HEK293 (cell line): ENCODE measurements at regions not wholly inside any gene's neighbourhood (a gene's known extent, or its start where the extent isn't known, plus 50 kb on each side); places are given as distances from the start of the nearest gene placed in this dataset.

Experiments used
- CTCF ChIA-PET: fragments of 350-600 bp; formaldehyde crosslinking; extraction: SDS; loops from one replicate; lab custom pipeline; 2021; ENCODE audit warnings: antibody characterized with exemption; lab: Yijun Ruan, JAX
- POLR2A ChIA-PET: fragments of 300-600 bp; formaldehyde crosslinking; extraction: SDS; loops from one replicate; lab custom pipeline; 2020; ENCODE audit warnings: antibody characterized with exemption, inconsistent platforms; lab: Yijun Ruan, JAX
- H3K27ac ChIP-seq: fragments of 200-500 bp; sonication (Bioruptor generic); 2 replicates; pipeline ENCODE4 v1.5.1; 2014; ENCODE audit warnings: low read depth, low read length, control low read depth, inconsistent platforms; ENCODE audit errors: extremely low read depth
- H3K36me3 ChIP-seq, 2 experiments: fragments of 200-500 bp in 1 of 2; sonication (Bioruptor generic) in 1 of 2; 1 replicate in 1 of 2; 2 replicates in 1 of 2; pipeline ENCODE4 v1.5.1; 2014 to 2017; ENCODE audit warnings: inconsistent platforms in 2 of 2, low read length in 2 of 2; ENCODE audit not compliant: control insufficient read depth in 2 of 2, insufficient read depth in 1 of 2
- H3K4me1 ChIP-seq: fragments of 200-500 bp; sonication (Bioruptor generic); 2 replicates; pipeline ENCODE4 v1.5.1; 2014; ENCODE audit warnings: mild to moderate bottlenecking, low read length, inconsistent platforms; ENCODE audit not compliant: control insufficient read depth, insufficient read depth
- H3K4me3 ChIP-seq: 2 replicates; pipeline ENCODE4 v1.5.1; 2011; ENCODE audit warnings: low read depth, mild to moderate bottlenecking, control low read depth, low read length, moderate library complexity
- H3K9me3 ChIP-seq: fragments of 200-500 bp; sonication (Bioruptor generic); 2 replicates; pipeline ENCODE4 v1.5.1; 2014; ENCODE audit warnings: low read depth, low read length, inconsistent platforms; ENCODE audit not compliant: control insufficient read depth, insufficient read depth
- GLI2 ChIP-seq: fragments of 450-650 bp; formaldehyde crosslinking; IDR thresholded peaks from 2 replicates; pipeline ENCODE4; 2017; ENCODE audit warnings: missing biosample characterization, missing genetic modification characterization, low read depth, borderline replicate concordance
- KLF1 ChIP-seq: fragments of 450-650 bp; formaldehyde crosslinking; IDR thresholded peaks from 2 replicates; pipeline ENCODE4 v1.5.1; 2016; ENCODE audit warnings: missing biosample characterization, missing genetic modification characterization
- KLF7 ChIP-seq: fragments of 450-650 bp; formaldehyde crosslinking; IDR thresholded peaks from 2 replicates; pipeline ENCODE4 v1.5.1; 2016; ENCODE audit warnings: missing biosample characterization, missing genetic modification characterization, borderline replicate concordance
- MYNN ChIP-seq: fragments of 450-650 bp; formaldehyde crosslinking; IDR thresholded peaks from 2 replicates; pipeline ENCODE4 v1.5.1; 2016; ENCODE audit warnings: missing biosample characterization, missing genetic modification characterization, borderline replicate concordance
- SP2 ChIP-seq: fragments of 450-650 bp; formaldehyde crosslinking; IDR thresholded peaks from 2 replicates; pipeline ENCODE4 v1.5.1; 2016; ENCODE audit warnings: missing biosample characterization, missing genetic modification characterization
- YY1 ChIP-seq: fragments of 450-650 bp; formaldehyde crosslinking; IDR thresholded peaks from 2 replicates; pipeline ENCODE4 v1.5.1; 2018; ENCODE audit warnings: missing biosample characterization, missing genetic modification characterization
- ZBTB10 ChIP-seq: fragments of 450-650 bp; formaldehyde crosslinking; IDR thresholded peaks from 2 replicates; pipeline ENCODE4 v1.5.1; 2016; ENCODE audit warnings: missing biosample characterization, missing genetic modification characterization
- ZBTB44 ChIP-seq: fragments of 450-650 bp; IDR thresholded peaks from 2 replicates; pipeline ENCODE4 v1.5.1; 2018; ENCODE audit warnings: missing biosample characterization, mild to moderate bottlenecking, missing genetic modification characterization
- ZBTB48 ChIP-seq: fragments of 450-650 bp; formaldehyde crosslinking; IDR thresholded peaks from 2 replicates; pipeline ENCODE4 v1.5.1; 2016; ENCODE audit warnings: missing biosample characterization, missing genetic modification characterization
- ZBTB49 ChIP-seq: fragments of 450-650 bp; formaldehyde crosslinking; IDR thresholded peaks from 2 replicates; pipeline ENCODE4 v1.5.1; 2016; ENCODE audit warnings: missing biosample characterization, missing genetic modification characterization, low read depth
- ZNF112 ChIP-seq: fragments of 450-650 bp; formaldehyde crosslinking; IDR thresholded peaks from 2 replicates; pipeline ENCODE4 v1.5.0; 2017; ENCODE audit warnings: missing biosample characterization, missing genetic modification characterization
- ZNF132 ChIP-seq: fragments of 450-650 bp; formaldehyde crosslinking; IDR thresholded peaks from 2 replicates; pipeline ENCODE4 v1.5.1; 2017; ENCODE audit warnings: missing biosample characterization, missing genetic modification characterization, borderline replicate concordance
- ZNF266 ChIP-seq: fragments of 450-650 bp; formaldehyde crosslinking; IDR thresholded peaks from 2 replicates; pipeline ENCODE4 v1.5.1; 2016; ENCODE audit warnings: missing biosample characterization, missing genetic modification characterization, low read depth
- ZNF514 ChIP-seq: fragments of 450-650 bp; formaldehyde crosslinking; IDR thresholded peaks from 2 replicates; pipeline ENCODE4 v1.5.1; 2016; ENCODE audit warnings: missing biosample characterization, missing genetic modification characterization
- ZNF521 ChIP-seq: fragments of 450-650 bp; formaldehyde crosslinking; IDR thresholded peaks from 2 replicates; pipeline ENCODE4 v1.5.1; 2017; ENCODE audit warnings: missing biosample characterization, mild to moderate bottlenecking, missing genetic modification characterization
- ZSCAN18 ChIP-seq: fragments of 450-650 bp; formaldehyde crosslinking; IDR thresholded peaks from 2 replicates; pipeline ENCODE4 v1.5.1; 2016; ENCODE audit warnings: missing biosample characterization, missing genetic modification characterization

- no peak for TF ChIP-seq ZBTB10
- TF ChIP-seq MYNN (tag by site-specific recombination), result no peak
Measured at GRCh38 chr10:121374121-121374520, 224.1 kb downstream of the FGFR2 start (continued).

GRCh38 chr10:121375172-121375571 is 223.1 kb downstream of the FGFR2 start:
- POLR2A ChIA-PET, result interaction anchor here (0.5 kb wide), 1 partner anchor 71 kb away, joined by 7 read pairs; no protein-coding TSS in a partner anchor
- H3K9me3 ChIP-seq, result no peaks in the 10 kb centered on the region
- CTCF ChIA-PET, result no interaction called here
- TF ChIP-seq ZNF514 (tag by site-specific recombination) (no peak), ZBTB10 (no peak), ZBTB48 (tag by site-specific recombination) (no peak), ZBTB49 (tag by site-specific recombination) (no peak), GLI2 (tag by site-specific recombination) (no peak), ZNF112 (tag by site-specific recombination) (no peak), ZNF266 (tag by site-specific recombination) (no peak), ZNF521 (no peak), YY1 (no peak), ZNF132 (tag by site-specific recombination) (no peak), ZSCAN18 (tag by site-specific recombination) (no peak)
- TF ChIP-seq, all 188 proteins: peak for 0
- H3K4me3 ChIP-seq, result no peak overlapping the region
- no peaks in the 10 kb centered on the region; the same call in 1 of the 2 replicates for H3K4me1 ChIP-seq
- H3K27ac ChIP-seq, result no peak overlapping the region
- H3K36me3 ChIP-seq, result no peaks in the 10 kb centered on the region

- ChIA-PET CTCF (interaction anchor here (0.5 to 0.9 kb wide), 2 partner anchors 43 to 214 kb away, joined by 3 read pairs; no protein-coding TSS in a partner anchor), POLR2A (no interaction called here)
- Histone ChIP-seq H3K4me3 (no peak overlapping the region), H3K27ac (no peak overlapping the region; the same call in 1 of the 2 replicates), H3K4me1 (no peaks in the 10 kb centered on the region; the same call in 1 of the 2 replicates), H3K36me3 (no peaks in the 10 kb centered on the region), H3K9me3 (no peaks in the 10 kb centered on the region)
- TF ChIP-seq ZBTB44 (tag by site-specific recombination) (no peak), SP2 (tag by site-specific recombination) (no peak), ZBTB49 (tag by site-specific recombination) (no peak), ZSCAN18 (tag by site-specific recombination) (no peak), KLF7 (no peak), KLF1 (tag by site-specific recombination) (no peak)
Measured at GRCh38 chr10:121378251-121378801, 219.9 kb downstream of the FGFR2 start.
